ENCODE measurements at regions not wholly inside any gene's neighbourhood (a gene's known extent, or its start where the extent isn't known, plus 50 kb on each side); places are given as distances from the start of the nearest gene placed in this dataset.

- ATAC-seq = no peak
These were observed 138.9 kb upstream of the ARID2 start for GRCh38 chr12:45590646-45591045.

GRCh38 chr12:45591635-45592034, 137.9 kb upstream of the ARID2 start:
- ATAC-seq = no peak

- ATAC-seq = no peak
These were observed 133.1 kb upstream of the ARID2 start for GRCh38 chr12:45596366-45596765.

GRCh38 chr12:45598336-45598735, 131.2 kb upstream of the ARID2 start:
- no peak for ATAC-seq

GRCh38 chr12:45598761-45599160, 130.7 kb upstream of the ARID2 start:
- ATAC-seq = no peak

- no peak for ATAC-seq
These were observed 130.3 kb upstream of the ARID2 start for GRCh38 chr12:45599196-45599595.

- ATAC-seq = no peak
These were observed 128.1 kb upstream of the ARID2 start for GRCh38 chr12:45601390-45601789.

- ATAC-seq = no peak
These were observed 127.6 kb upstream of the ARID2 start for GRCh38 chr12:45601888-45602287.

- ATAC-seq = no peak
These were observed 123.9 kb upstream of the ARID2 start for GRCh38 chr12:45605624-45606023.

- ATAC-seq = no peak
These were observed 118.4 kb upstream of the ARID2 start for GRCh38 chr12:45611061-45611460.

GRCh38 chr12:45611495-45611894, 118.0 kb upstream of the ARID2 start:
- no peak for ATAC-seq

DNA sequence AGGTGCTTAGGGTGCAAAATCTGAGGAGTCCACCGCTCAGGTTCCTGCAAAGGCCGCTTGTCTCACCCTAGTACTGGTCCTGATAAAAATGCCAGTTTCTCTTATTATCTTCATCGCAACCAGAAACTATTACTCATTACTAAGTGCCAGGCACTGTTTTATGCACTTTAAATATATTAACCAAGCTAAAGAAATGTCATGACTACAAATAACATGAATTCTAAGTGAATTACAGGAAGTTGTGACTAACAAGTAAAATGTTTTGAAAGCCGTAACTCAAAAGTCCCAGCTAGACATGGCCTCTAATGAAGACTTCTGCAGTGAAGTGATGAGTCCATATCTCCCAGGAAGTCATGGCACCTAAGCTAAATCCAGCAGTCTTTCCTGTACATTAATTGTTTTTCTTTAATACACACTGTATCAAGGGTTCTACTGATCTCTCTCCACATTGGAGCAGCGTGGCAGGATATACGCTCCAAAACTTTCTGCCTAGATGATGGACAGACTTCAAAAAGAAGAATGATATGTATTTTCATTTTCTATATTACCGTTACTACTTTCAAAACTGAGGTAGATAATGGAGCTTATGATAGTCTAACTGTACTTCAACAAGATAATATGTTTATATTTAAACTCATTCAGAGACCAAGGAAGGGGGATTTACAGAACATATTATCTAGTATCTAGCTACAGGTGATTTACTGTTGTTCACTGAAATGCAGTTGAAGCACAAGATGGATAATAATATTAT, 117.3 kb upstream of the ARID2 start:
- ATAC-seq = peak; percentile 57 to 72

DNA sequence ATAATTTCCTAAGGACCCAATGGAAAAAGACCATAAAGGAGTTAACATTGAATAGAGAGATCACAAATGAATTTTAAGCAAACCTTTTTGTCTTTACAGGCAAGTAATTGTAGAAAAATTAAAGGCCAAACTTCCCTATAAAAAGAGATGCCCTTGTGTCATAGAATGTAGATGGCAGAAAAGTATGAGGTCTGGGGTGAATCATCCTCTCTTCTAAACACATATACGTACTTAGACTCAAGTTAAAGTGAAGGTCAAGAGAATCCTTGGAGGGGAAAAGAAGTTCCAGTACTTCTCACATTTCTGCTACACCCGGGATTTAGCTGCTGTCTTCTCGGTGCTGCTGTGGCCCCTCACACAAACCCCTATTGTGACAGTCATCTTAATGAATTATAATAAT, 116.2 kb upstream of the ARID2 start:
- no peak for ATAC-seq

GRCh38 chr12:45613855-45614254, 115.7 kb upstream of the ARID2 start:
- ATAC-seq = no peak

GRCh38 chr12:45615268-45615667, 114.2 kb upstream of the ARID2 start:
- no peak for ATAC-seq

DNA sequence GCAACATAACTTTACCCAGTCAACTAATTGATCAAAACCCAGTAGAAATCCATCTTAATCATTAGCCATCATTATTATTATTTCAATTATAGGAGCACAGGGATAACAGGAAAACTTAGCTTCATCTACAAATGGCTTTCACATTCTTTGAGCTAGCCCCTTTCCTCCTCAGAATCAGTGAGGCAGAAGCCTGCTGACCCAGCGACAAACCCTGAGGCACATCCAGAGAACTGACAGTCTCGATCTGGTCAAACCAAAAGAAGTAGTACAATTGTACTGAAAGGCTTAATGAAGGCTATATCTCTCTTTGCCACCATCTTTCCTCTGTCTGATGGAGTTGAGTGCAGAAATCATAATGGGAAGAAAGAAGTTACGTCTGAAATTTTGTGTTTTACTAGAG, 109.8 kb upstream of the ARID2 start:
- no peak for ATAC-seq

- ATAC-seq = no peak
These were observed 107.8 kb upstream of the ARID2 start for GRCh38 chr12:45621703-45622102.

DNA sequence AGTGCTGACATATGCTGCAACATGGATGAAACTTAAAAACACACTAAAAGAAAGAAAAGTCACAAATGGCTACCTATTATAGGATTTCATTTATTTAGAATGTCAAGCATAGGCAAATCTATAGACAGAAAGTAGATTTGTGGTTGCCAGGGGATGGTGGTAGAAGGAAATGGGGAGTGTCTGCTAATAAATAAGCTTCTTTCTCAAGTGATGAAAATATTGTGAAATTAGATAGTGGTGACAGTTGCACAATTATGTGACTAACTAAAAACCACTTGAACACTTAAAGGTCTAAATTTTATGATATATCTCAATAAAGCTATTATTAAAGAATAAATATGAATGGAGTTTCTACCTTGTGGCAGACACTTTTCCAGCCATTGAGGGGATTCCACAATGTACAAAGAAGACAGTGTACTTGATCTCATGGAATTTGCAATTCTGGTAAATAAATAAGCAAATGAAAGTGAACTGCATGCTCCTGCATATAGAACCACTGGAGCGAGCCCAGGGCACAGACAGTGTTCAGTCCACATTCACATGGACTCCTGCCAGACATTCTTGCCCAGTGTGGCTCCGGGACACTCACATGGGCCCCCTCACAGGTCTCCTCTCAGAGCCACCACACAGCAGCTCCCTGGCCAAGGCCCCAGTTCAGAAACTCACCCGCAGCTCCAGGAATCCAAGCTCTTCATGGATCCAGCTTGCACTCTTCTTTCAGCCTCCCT, 107.1 kb upstream of the ARID2 start:
- no peak for ATAC-seq

DNA sequence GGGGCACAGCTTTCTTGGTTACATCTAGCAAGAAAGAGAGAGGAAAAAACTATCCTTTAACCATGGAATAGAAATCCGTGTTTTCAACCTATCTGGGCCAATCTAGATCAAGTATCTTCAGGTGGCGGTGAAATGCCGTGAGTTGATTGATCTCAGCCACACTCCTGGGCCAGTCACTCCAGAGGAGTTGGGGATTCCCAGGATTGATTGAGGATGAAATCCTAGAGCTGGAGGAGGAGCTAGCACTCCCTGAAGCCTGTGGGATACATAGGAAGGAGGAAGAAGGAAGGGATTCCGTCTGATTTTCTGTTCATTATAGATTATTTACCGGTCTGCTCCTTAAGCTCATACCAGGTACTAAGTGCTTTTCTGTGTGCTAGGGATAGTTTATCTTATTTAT, 106.3 kb upstream of the ARID2 start:
- ATAC-seq = no peak

- no peak for ATAC-seq
These were observed 105.6 kb upstream of the ARID2 start for GRCh38 chr12:45623940-45624339.

DNA sequence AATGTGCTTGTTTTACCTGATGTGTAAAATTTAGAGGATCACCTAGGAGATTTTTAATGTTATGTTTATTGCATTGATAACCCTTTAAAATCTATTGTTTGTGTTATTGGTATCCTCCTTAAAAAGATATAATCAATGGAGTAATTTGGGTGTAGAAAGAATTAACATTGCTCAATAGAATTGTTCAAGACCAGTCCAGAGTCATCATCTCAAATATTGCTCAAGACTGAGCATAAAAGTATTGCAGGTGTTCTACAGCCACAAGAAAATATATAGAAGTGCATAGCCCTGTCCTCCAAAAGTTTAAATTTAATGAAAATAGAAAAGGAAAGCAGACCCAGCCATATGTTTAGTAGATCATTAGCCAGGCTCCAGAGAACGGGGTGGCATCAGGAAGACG, 102.5 kb upstream of the ARID2 start:
- no peak for ATAC-seq

GRCh38 chr12:45627407-45628069, 102.0 kb upstream of the ARID2 start:
- ATAC-seq = no peak

- no peak for ATAC-seq
These were observed 100.2 kb upstream of the ARID2 start for GRCh38 chr12:45629292-45629691.

- no peak for ATAC-seq
These were observed 95.8 kb upstream of the ARID2 start for GRCh38 chr12:45633733-45634132.

Measured in activated CD4-positive, CD25-positive, alpha-beta regulatory T cell treated with anti-CD3 and anti-CD28 coated beads, Interleukin-2, amount 50 U/mL, for 24 hours (primary cell).